IPS DF 19.7 (cell line): ENCODE measurements at regions not wholly inside any gene's neighbourhood (a gene's known extent, or its start where the extent isn't known, plus 50 kb on each side); places are given as distances from the start of the nearest gene placed in this dataset.
A peak's percentile ranks its signal among the peaks of the same experiment; 100 is the strongest.
"Not testable (repeated sequence)": the region's sequence is repeated elsewhere in the genome, so short reads cannot be mapped to it uniquely, and the experiment has no call there.

ENCODE experiments used
- DNase-seq: peaks from one replicate; pipeline ENCODE4 v3.0.0-alpha.2; 2013; ENCODE audit warnings: low read depth, low spot score

DNA sequence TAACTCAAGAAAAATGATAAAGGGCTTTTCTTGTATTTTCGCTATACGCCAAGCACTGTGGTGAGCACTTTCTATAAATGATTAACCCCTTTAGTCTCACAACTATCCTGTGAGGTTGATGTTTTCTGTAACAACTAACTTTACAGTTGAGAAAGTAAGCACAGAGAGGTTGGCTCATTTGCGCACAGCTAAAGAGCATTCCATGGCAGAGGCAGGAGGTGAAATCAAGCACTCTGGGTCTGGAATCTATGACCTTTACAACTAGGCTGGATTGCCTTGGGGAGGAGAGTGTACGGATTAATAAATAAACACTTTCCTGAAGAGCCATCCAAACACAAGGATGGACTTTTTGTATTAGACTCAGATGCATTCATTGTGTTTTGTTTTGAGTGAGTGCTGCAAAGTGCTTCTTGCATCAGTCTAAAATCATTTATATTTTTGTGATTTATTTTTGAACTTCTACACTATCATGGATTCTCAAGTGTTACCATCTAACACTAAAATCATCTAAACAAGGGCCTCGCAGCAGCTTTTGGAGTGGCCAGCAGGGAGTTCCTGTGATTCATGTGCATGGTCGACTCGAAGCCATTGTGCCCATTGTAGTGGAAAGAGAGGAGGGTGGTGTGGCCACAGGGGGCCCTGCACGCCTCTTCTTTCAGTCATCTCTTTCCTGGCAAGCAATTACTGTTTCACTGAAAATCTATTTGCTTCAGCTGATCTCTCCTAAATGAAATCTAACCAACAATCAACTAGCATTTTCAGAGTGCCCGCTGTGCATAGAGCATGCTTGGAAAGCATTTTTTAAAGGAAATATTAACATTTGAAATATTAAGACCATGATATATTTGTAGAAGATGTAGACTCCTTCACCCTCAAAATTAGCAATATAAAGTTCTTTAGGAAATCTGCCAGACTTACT lies 633.4 kb upstream of the COBL start:
- DNase-seq: peak; percentile 90

DNA sequence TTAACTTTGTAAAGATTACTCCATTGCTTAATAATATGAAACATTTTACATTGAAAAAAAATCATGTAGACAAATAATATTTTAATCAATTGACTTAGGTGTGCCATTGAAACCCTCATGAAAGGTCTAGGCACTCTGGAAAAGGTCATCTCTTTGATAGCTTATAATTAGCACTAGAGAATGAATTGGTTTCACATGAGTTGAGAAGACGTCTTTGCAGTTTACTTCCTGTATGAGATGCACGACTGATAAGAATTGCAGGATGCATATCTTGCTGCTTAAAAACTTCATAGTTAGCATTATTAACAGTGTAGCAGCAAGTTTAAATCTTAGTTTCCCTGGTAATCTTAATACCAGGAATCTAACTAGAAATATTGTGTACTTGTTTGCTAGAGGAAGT lies 614.2 kb upstream of the COBL start:
- DNase-seq: no peak

DNA sequence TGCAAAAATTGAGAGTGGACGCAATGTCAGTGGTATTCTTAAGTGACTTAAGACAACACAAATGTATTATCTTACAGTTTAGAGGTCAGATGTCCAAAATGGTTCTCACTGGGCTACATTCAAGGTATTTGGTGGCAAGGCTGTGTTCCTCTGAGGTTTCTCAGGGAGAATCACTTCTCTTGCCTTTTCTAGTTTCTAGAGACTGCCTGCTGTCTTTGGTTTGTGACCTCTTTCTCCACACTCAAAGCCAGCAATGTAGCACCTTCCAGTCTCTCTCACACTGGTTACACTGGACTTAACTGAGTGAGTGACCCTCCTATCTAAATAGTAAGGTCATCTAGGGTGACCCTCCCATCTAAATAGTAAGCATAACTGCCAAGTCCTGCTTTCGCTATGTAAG lies 613.2 kb upstream of the COBL start:
- DNase-seq: no peak

DNA sequence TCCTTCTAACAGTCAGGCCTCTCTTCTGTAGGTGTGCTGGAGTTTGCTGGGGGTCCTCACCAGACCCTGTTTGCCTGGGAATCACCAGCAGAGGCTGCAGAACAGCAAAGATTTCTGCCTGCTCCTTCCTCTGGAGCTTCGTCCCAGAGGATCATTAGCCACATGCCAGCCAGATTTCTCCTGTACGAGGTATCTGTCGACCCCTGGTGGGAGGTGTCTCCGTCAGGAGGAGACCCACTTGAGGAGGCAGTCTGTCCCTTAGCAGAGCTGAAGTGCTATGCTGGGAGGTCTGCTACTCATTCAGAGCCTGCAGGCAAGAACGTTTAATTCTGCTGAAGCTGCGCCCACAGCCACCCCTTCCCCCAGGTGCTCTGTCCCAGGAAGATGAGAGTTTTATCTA lies 611.1 kb upstream of the COBL start:
- no peak for DNase-seq

DNA sequence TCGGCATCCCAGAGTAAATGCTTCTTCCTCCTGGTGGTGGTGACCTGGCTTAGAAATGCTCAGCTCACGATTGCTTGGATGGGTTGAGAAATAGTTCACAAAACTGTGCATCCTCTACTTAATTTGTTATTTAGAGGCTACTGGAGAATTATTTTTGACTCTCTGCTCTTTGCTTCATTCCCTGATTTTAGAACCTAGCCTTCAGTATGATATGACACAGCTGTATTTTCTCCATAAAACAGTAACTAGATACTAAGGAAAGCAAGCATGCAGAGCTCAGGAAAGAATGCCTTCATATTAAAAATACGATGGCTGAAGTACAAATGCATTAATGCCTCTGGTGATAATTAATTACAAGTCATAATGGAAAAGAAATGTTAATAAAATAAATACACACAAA lies 602.0 kb upstream of the COBL start:
- DNase-seq: no peak

DNA sequence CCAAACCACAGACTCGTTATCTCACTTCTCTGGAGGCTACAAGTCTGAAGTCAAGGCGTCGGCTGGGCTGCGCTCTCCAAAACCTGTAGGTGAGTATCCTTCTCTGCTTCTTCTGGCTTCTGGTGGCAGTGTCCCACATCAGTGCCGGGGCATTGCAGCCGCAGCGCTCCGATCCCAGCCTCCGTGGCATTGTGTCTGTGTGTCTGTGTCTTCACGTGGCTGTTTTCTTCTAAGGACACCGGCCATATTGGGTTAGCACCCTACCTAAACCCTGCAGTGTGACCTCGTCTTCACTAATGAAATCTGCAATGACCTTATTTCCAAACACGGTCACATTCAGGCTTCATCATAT lies 584.9 kb upstream of the COBL start:
- DNase-seq: no peak

DNA sequence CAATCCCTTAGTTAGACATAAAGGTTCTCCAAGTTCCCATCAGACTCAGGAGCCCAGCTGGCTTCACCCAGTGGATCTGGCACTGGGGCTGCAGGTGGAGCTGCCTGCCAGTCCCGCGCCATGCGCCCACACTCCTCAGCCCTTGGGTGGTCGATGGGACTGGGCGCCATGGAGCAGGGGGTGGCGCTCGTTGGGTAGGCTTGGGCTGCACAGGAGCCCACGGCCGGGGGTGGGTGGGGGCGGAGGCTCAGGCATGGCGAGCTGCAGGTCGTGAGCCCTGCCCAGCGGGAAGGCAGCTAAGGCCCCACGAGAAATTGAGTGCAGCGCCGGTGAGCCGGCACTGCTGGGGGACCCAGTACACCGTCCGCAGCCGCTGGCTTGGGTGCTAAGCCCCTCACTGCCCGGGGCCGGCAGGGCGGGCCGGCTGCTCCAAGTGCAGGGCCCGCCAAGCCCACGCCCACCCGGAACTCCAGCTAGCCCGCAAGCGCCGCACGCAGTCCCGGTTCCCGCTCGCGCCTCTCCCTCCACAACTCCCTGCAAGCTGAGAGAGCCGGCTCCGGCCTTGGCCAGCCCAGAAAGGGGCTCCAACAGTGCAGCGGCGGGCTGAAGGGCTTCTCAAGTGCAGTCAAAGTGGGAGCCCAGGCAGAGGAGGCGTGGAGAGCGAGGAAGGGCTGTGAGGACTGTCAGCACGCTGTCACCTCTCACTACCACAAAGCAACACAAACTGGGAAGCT lies 584.3 kb upstream of the COBL start:
- not testable (repeated sequence) for DNase-seq

DNA sequence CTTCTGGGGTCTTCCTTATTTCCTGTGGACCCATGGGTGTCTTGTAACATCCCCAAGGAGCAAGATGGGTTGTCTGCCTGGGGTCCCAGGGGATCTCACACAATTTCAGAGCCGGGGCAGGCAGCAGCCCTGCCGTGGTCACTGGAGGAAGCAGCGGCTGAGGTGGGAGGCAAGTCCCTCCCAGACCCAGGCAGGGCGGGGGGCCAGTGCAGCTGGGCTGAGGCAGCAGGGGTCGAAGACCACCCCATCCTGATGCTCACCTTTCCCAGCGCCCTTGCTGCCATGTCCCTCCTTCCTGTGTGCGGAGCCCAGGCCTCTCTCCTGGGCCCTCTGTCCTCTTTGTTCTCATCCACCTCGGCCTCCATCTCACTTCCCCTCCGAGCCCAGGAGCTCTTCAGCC lies 583.0 kb upstream of the COBL start:
- DNase-seq: no peak

DNA sequence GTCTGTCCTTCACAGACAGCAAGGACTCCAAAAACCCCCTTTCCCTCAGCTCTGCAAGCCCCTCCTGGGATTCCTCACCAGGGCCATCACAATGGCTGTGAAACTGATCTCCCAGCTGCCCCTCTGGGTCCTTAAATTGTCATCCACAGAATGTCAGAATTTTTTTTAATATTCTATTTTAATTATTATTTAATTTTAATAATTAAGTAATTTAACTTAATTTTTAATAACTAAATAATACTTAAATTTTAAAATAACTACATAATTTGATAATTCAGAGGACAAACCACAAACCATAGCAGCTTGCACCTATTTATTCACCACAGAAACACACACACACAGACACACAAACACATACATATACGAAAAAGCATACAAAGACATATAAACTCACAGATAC lies 565.8 kb upstream of the COBL start:
- no peak for DNase-seq

DNA sequence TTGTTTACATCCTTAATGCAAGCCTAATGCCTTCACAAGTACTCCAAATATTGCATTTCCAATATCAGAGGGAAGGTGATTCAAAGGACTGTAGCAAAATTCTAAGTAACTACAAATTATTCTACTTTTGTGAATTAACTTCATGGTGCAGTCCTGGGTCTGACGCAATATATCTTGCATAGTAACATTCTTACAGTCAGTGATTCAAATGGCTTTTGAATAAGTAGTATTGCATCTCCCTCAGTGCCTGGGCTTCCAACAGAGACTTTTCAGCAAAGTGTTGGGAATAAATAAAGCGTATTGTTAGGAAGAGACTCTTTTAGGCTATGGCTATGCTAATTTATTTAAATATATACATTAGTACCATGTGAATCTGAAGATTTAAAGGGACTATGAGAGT lies 564.7 kb upstream of the COBL start:
- no peak for DNase-seq

DNA sequence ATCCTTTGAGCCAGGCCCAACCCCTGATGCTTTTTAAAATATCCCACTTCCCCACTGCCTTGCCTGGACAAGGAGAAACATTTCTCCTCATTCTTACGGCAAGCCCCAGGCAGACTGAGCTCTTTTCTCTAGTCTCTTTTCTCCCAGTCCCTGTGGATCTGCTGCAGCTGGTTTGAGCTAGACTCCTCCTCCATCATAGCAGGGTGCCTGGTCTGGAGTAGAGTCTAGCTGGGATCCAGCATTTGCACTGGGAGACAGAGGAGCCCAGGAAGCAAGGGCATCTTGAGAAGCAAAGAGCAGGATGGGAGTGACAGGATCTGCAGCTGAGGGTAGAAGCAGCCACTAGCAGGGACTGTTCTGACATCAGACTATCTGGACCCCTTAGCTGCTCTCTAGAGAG lies 562.3 kb upstream of the COBL start:
- no peak for DNase-seq

DNA sequence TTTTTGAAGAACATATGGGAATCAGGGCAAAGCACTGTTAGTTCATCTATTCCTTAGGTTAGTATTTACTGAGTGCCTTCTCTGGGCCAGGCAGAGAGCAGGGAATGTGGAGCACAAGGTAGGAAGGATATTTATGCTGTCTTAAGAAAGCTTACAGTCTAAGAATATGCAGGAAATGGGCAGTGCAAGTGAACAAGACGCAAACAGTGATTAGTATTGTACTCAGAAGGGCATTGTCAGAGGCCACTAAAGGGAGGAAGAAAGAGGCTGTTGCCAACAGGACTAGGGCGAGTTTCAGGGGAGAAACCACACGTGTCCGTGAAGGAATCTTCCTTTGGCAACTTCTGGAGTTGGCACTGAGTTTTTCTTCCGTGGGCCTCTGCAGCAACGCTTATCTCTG lies 552.8 kb upstream of the COBL start:
- no peak for DNase-seq

DNA sequence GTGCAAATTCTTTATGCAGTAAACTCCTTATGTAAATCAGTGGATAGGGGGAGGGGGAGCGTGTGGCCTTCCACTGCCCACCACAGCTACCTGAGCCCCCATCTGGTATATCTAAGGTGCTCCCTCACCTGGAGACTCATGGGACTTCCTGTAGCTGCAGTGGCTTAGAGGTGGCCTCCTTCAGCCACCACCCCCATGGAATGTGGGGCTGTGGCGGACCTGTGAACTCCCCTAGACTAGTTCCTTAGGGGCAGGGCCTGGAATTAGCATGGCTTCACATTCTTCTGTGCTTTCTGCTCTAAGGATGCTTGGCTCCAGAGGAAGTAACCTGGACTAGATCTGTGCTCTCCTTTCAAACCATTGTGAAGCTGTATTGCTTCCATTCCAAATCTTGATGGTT lies 550.5 kb upstream of the COBL start:
- DNase-seq: no peak

DNA sequence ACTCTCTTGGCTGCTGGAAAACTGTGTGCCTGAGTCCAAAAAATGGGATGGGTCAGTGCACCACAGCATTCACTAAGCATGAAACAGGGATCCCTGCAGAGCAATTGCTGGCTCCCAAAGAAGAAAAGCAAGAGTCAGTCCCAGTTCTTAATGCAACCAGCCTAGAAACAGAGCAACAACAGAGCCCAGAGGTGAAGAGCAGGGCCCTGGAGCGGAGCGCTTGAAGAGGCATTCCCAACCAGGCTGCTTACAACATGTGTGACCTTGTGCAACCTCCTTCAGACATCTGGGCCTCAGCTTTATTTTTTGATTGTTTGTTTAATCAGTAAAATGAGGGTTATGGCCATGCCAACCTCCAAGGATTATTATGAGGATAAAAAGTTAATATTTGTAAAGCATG lies 543.7 kb upstream of the COBL start:
- DNase-seq: no peak

DNA sequence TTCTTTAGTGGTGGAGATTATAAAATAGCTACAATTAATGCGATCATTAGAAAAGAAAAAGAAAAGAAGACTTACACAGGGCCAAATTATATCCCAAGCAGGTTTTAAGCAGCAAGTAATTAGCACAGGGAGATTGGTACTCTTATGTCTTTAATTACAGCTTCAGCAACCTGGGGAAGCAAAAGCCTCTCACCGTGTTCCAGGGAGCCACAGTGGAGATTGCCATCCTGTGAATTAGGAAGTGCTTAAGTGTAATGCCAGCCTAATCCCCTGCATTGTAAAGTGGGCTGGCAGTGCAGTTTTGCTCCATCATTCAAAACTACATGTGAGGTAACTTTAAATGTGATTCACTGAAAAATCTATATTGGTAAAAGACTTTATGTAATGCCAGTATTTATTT lies 533.5 kb upstream of the COBL start:
- no peak for DNase-seq

DNA sequence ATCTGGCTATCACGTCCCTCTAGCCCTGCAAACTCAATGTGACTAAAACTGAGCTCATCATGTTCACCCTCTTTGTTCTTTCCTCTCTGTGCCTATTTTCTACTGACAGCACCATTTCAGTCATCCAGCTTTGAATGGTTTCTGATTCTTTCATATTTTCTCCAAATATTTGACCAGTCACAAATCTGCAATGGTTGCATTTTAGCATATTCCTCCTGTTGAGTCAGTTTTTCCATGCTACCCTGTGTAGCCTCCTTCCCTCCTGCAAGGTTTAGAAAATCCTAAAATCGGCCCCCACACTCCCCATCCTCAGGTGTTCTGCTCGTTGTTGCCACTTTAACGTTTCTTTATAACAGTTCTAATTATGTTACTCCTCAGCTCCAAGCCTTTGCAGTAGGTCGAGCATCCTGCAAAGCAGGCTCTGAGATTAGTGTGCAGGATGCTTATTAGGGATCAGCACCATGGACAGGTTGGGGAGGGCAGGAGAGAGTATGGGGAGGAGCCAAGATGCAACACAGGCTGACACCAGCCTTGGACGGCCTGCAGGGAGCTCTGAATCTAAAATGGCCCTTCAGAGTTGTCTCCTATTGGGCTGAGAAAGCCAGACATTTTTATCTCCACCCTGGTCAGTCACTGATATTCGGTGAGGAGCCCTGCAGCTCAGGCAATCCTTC lies 531.0 kb upstream of the COBL start:
- DNase-seq: peak; percentile 25

DNA sequence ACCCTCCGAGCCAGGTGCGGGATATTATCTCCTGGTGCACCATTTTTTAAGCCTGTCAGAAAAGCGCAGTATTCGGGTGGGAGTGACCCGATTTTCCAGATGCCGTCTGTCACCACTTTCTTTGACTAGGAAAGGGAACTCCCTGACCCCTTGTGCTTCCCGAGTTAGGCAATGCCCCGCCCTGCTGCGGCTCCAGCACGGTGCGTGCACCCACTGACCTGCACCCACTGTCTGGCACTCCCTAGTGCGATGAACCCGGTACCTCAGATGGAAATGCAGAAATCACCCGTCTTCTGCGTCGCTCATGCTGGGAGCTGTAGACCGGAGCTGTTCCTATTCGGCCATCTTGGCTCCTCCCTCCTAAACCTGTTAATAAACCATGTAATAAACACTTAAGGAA lies 522.5 kb upstream of the COBL start:
- not testable (repeated sequence) for DNase-seq

DNA sequence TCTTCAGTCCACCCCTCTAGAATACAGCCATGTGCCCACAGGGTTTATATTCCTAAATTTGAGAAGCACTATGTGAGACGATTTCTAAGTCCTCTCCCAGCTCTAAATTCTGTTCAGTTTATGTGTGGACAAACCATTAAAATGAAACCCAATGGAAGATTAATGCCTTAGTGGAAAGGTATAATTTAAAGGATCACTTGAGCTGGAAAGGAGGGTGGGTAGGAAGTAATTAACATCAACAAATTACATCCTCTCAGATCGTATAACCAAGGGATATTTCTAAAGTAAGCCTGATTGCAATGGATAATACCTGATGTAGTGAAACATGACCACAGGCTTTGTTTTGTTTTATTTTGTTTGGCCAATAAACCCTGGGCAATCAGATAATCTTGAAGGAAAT lies 511.0 kb upstream of the COBL start:
- DNase-seq: no peak

DNA sequence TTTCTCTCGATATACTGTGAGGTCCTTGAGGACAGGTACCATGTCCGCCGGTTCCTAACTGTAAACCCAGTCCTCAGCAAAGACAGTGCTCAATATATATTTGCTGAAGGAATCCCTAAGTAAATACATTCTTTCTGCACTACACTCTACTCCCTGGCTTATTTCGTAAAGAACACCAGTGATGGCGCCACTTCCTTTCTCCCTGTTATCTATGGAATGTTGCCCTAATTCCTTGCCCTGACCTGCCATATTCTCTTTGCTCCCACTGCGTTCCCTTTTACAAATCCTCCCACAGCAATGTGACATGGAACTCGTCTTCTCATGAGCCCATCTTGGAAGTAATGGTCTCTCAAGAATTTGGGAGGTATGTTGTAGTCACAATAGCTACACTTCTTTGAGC lies 507.4 kb upstream of the COBL start:
- no peak for DNase-seq

DNA sequence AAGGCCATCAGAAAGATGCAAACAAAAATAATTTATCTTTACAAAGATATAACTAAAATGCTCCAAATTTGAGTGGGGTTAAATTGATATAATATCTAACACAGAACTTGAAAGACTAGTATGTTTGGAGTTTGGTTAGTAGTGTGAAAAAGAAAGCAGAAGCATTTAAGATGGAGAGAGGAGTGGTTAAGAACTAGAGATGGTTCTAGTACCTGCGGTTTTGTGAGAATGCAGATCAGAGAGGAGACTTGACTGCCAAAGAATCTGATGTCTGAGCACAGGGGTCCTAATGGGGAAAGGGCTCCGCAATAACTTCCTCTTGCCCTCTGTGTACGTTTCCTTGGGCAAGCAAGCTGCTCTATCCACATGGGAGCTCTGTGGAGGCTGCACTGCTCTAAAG lies 506.8 kb upstream of the COBL start:
- no peak for DNase-seq

DNA sequence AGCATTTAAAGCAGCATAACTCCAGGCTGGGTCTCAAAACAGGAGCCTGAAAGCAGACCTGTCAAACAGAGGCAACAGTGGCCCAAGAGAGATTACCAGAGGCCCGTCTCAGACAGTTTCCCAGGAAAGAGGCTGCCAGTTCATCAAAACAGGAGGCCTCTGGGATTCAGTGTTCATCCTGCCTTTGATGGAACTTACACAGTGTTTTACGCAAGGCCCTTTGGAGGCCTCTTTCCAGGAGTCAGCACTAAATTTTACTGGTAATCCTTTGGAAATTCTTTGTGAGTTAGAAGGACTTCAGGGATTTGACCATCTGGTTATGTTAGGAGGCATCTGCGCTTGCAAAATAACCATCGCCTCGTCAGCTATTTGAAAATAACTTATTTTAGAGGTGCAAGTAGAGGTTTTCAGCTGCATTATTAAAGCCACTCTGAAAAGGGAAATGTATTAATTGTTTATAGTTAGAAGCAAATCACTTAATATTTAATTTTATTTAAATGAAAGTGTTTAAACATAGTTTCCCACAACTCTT lies 501.2 kb upstream of the COBL start:
- no peak for DNase-seq

DNA sequence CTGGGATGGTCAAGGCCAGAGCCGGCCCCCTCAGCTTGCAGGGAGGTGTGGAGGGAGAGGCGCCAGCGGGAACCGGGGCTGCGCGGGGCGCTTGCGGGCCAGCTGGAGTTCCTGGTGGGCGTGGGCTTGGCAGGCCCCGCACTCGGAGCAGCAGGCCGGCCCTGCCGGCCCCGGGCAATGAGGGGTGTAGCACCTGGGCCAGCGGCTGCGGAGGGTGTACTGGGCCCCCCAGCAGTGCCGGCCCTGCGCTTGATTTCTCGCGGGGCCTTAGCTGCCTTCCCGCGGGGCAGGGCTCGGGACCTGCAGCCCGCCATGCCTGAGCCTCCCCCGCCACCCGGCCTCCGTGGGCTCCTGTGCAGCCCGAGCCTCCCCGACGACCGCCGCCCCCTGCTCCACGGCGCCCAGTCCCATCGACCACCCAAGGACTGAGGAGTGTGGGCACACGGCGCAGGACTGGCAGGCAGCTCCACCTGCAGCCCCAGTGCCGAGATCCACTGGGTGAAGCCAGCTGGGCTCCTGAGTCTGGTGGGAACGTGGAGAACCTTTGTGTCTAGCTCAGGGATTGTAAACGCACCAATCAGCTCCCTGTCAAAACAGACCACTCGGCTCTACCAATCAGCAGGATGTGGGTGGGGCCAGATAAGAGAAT lies 489.3 kb upstream of the COBL start:
- not testable (repeated sequence) for DNase-seq
